Testis (tissue), 2 donors: ENCODE measurements at regions not wholly inside any gene's neighbourhood (a gene's known extent, or its start where the extent isn't known, plus 50 kb on each side); places are given as distances from the start of the nearest gene placed in this dataset.

Experiments used
- DNase-seq: peaks from one replicate; pipeline ENCODE4 v3.0.0-alpha.2; 2019
- H3K27ac ChIP-seq, 2 donors: fragments of 200-600 bp; sonication (generic); one replicate each; pipeline ENCODE4 v1.5.1; 2019
- H3K27me3 ChIP-seq: fragments of 200-600 bp; sonication (generic); one replicate; pipeline ENCODE4 v1.5.1; 2019
- H3K36me3 ChIP-seq: fragments of 200-600 bp; sonication (generic); one replicate; pipeline ENCODE4 v1.5.1; 2017; ENCODE audit warnings: low read depth; ENCODE audit errors: missing control alignments
- H3K4me1 ChIP-seq: fragments of 200-600 bp; sonication (generic); one replicate; pipeline ENCODE4 v1.5.1; 2019
- H3K4me3 ChIP-seq, 2 donors: fragments of 200-600 bp; sonication (generic); one replicate each; pipeline ENCODE4 v1.5.1; 2017 to 2019
- H3K9me3 ChIP-seq: fragments of 200-600 bp; sonication (generic); one replicate; pipeline ENCODE4 v1.5.1; 2017
- POLR2A ChIP-seq: fragments of 450-650 bp; IDR thresholded peaks from one replicate; pipeline ENCODE4 v1.6.1; 2017; ENCODE audit warnings: antibody characterized with exemption, mild to moderate bottlenecking, moderate library complexity
- WGBS, 2 donors: methylation state at CpG; one replicate each; pipeline ENCODE4 v1.1.5; 2018; 5-methylcytosine and 5-hydroxymethylcytosine counted together
- intact Hi-C: fragments of 100-400 bp; cut with DNase I; formaldehyde crosslinking; loops from one replicate; pipeline ENCODE4 v1.15.1; 2023; ENCODE audit warnings: low total_unique reads
- TF ChIP-seq, protein P1 (sequence below), 3 experiments: fragments of 450-650 bp in 2 of 3; fragments of 200-600 bp in 1 of 3; sonication (generic) in 1 of 3; IDR thresholded peaks; one replicate each; pipeline ENCODE4 v1.5.1; 2016 to 2019; ENCODE audit warnings: antibody characterized with exemption in 3 of 3, mild to moderate bottlenecking in 2 of 3, moderate library complexity in 1 of 3

DNA sequence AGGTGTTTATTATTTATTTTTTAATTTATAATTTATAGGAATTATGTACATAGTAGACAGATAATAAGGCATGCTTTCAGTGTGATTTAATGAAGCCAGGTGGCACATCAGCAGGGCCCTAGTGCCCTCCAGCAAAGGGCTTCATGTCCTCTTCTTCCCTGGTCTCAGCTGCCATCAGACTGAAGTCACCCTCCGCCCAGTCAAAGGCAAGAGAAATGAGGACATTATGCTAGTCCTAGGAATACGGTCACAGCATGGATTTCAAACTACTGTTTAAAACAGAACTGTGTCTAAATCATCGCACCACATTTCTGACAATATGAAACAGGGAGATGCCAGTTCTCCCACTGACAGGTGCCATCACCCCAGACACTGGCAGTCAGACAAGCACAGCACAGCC is 168.1 kb downstream of the SEC16B start:
- H3K36me3 ChIP-seq = no peaks in the 10 kb centered on the region
- DNase-seq = no peak

DNA sequence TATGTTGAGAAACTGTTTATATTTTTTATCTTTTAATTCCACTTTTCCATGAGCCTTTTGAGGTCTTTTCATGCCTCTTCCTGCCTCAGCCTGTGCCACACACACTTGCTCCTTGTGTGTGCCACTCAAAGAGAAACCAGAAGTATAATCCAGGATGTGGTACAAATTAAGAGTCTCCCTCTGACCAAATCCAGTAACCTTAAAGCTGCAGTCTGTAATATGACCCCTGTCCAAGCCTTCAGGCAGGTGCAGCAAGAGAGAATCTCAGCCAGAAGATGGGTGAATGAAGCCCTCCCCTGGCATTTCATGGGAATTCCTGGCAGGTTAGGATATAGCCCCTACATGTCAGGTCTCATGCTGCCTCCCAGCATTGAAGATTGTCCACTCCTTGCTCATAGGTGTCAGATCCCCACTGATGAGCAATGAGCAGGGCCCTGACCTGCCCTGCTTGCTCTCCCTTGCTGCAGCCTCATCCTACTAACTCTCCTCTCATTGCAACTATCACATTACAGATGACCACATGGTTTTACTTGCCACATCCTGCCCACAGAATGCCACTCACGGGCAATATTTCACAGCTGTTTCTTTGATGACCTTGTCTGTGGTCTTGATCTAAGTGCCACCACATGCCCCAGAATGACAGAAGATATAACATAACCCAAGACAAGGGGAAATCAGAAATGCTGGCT is 169.3 kb downstream of the SEC16B start:
- no peak overlapping the region for H3K4me3 ChIP-seq
- H3K27ac ChIP-seq = no peak overlapping the region
- 33 to 67% methylated on average over 1 of the region's 1 CpG for WGBS, 2 donors
- H3K4me1 ChIP-seq = no peaks in the 10 kb centered on the region
- H3K9me3 ChIP-seq = no peaks in the 10 kb centered on the region
- H3K36me3 ChIP-seq = no peaks in the 10 kb centered on the region
- intact Hi-C loops = no loop called here
- no peak for TF ChIP-seq POLR2A
- TF ChIP-seq, protein P1, sequence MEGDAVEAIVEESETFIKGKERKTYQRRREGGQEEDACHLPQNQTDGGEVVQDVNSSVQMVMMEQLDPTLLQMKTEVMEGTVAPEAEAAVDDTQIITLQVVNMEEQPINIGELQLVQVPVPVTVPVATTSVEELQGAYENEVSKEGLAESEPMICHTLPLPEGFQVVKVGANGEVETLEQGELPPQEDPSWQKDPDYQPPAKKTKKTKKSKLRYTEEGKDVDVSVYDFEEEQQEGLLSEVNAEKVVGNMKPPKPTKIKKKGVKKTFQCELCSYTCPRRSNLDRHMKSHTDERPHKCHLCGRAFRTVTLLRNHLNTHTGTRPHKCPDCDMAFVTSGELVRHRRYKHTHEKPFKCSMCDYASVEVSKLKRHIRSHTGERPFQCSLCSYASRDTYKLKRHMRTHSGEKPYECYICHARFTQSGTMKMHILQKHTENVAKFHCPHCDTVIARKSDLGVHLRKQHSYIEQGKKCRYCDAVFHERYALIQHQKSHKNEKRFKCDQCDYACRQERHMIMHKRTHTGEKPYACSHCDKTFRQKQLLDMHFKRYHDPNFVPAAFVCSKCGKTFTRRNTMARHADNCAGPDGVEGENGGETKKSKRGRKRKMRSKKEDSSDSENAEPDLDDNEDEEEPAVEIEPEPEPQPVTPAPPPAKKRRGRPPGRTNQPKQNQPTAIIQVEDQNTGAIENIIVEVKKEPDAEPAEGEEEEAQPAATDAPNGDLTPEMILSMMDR (IDR thresholded peaks at IDR 0.05) = no peak
- DNase-seq = no peak
- H3K27me3 ChIP-seq = no peaks in the 10 kb centered on the region

More for the DNA sequence above, 168.1 kb downstream of the SEC16B start:
- intact Hi-C loops = no loop called here
- Histone ChIP-seq H3K4me3 (no peak overlapping the region), H3K4me1 (no peaks in the 10 kb centered on the region), H3K27me3 (no peaks in the 10 kb centered on the region), H3K9me3 (no peaks in the 10 kb centered on the region), H3K27ac (no peak overlapping the region)
- WGBS, 2 donors = 86 to 90% methylated on average over 3 of the region's 3 CpGs
- TF ChIP-seq POLR2A = no peak
- TF ChIP-seq, protein P1 (IDR thresholded peaks at IDR 0.05) = no peak

DNA sequence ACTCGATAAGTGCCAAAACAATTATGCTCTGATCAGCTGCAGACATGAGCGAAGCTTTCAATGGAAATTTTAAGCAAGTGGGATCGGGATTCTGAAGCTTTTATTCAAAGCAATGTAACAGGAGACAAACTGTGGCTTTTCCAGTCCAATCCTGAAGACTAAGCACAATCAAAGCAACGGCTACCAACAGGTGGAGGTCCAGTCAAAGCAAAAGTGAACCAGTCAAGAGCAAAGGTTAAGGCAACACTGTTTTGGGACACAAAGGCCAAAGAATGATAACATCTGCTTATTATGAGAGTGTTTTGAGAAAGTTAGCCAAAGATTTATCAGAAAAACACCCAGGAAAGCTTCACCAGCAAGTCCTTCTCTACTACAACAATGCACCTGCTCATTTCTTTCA is 170.1 kb downstream of the SEC16B start:
- no peak overlapping the region for H3K4me3 ChIP-seq
- intact Hi-C loops = no loop called here
- H3K27ac ChIP-seq = no peak overlapping the region
- H3K4me1 ChIP-seq = no peaks in the 10 kb centered on the region
- TF ChIP-seq POLR2A = no peak
- TF ChIP-seq, protein P1 (IDR thresholded peaks at IDR 0.05) = no peak
- no peaks in the 10 kb centered on the region for H3K36me3 ChIP-seq
- H3K9me3 ChIP-seq = no peaks in the 10 kb centered on the region
- 88 to 93% methylated on average over 4 of the region's 4 CpGs for WGBS, 2 donors
- no peak for DNase-seq
- H3K27me3 ChIP-seq = no peaks in the 10 kb centered on the region

- no peaks in the 10 kb centered on the region for H3K9me3 ChIP-seq
- no peaks in the 10 kb centered on the region for H3K4me1 ChIP-seq
- DNase-seq = no peak
- TF ChIP-seq, protein P1 (IDR thresholded peaks at IDR 0.05) = no peak
- TF ChIP-seq POLR2A = no peak
- intact Hi-C loops = no loop called here
- no peak overlapping the region for H3K27ac ChIP-seq
- no peak overlapping the region for H3K4me3 ChIP-seq
- no peaks in the 10 kb centered on the region for H3K27me3 ChIP-seq
- 76 to 80% methylated on average over 3 of the region's 3 CpGs for WGBS, 2 donors
- H3K36me3 ChIP-seq = no peaks in the 10 kb centered on the region
Observed at GRCh38 chr1:177798614-177799013, 171.2 kb downstream of the SEC16B start.

GRCh38 chr1:177796561-177796960 is 173.3 kb downstream of the SEC16B start:
- WGBS, 2 donors = 88 to 98% methylated on average over 2 of the region's 2 CpGs
- Histone ChIP-seq H3K9me3 (no peaks in the 10 kb centered on the region), H3K4me3 (no peak overlapping the region), H3K36me3 (no peaks in the 10 kb centered on the region), H3K4me1 (no peaks in the 10 kb centered on the region), H3K27me3 (no peaks in the 10 kb centered on the region), H3K27ac (no peak overlapping the region)
- intact Hi-C loops = no loop called here
- no peak for TF ChIP-seq POLR2A
- TF ChIP-seq, protein P1 (IDR thresholded peaks at IDR 0.05) = no peak
- no peak for DNase-seq
